ENCODE measurements at regions not wholly inside any gene's neighbourhood (a gene's known extent, or its start where the extent isn't known, plus 50 kb on each side); places are given as distances from the start of the nearest gene placed in this dataset.

GRCh38 chr2:59390581-59390980 is 1149.5 kb upstream of the FANCL start:
- Histone ChIP-seq H3K27me3 (no peaks in the 10 kb centered on the region), H3K4me3 (no peak overlapping the region), H3K36me3 (no peaks in the 10 kb centered on the region), H3K27ac (no peak overlapping the region), H3K4me1 (no peaks in the 10 kb centered on the region), H3K9me3 (no peaks in the 10 kb centered on the region), H3K9ac (ENCODE audit: low read depth in 2 of 2, low read length in 2 of 2) (no peak overlapping the region)
- TF ChIP-seq, protein P1, sequence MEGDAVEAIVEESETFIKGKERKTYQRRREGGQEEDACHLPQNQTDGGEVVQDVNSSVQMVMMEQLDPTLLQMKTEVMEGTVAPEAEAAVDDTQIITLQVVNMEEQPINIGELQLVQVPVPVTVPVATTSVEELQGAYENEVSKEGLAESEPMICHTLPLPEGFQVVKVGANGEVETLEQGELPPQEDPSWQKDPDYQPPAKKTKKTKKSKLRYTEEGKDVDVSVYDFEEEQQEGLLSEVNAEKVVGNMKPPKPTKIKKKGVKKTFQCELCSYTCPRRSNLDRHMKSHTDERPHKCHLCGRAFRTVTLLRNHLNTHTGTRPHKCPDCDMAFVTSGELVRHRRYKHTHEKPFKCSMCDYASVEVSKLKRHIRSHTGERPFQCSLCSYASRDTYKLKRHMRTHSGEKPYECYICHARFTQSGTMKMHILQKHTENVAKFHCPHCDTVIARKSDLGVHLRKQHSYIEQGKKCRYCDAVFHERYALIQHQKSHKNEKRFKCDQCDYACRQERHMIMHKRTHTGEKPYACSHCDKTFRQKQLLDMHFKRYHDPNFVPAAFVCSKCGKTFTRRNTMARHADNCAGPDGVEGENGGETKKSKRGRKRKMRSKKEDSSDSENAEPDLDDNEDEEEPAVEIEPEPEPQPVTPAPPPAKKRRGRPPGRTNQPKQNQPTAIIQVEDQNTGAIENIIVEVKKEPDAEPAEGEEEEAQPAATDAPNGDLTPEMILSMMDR (IDR thresholded peaks at IDR 0.05): no peak
- intact Hi-C loops (cut with DNase I): no loop called here
- DNase-seq: no peak

DNA sequence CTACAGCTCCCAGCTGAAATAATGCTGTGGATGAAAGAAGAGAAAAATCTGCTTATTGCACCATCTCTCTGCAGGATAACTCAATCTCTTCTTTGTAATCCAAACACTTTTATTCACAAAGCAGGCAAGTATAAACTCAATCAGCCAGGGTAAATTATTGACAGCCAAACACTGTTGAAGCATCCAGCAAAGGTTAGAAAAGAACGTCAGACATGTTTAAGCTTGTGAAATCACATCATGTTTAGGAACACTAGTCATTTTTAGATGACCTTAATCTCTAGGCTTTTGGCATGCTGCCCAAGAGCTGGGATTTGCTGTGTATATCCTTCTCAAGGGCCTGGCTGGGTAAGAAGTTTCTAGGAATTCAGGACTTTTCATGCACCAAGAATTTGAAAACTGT is 1148.1 kb upstream of the FANCL start:
- H3K4me1 ChIP-seq: no peaks in the 10 kb centered on the region
- no peak overlapping the region for H3K4me3 ChIP-seq
- no peaks in the 10 kb centered on the region for H3K9me3 ChIP-seq
- no peak overlapping the region for H3K27ac ChIP-seq
- H3K27me3 ChIP-seq: no peaks in the 10 kb centered on the region
- no peaks in the 10 kb centered on the region for H3K36me3 ChIP-seq
- DNase-seq: no peak
- TF ChIP-seq, protein P1 (IDR thresholded peaks at IDR 0.05): no peak
- intact Hi-C loops (cut with DNase I): no loop called here
- H3K9ac ChIP-seq (ENCODE audit: low read depth in 2 of 2, low read length in 2 of 2): no peak overlapping the region

GRCh38 chr2:59385971-59386370 is 1144.8 kb upstream of the FANCL start:
- H3K9ac ChIP-seq (ENCODE audit: low read depth in 2 of 2, low read length in 2 of 2): no peak overlapping the region
- H3K4me3 ChIP-seq: no peak overlapping the region
- DNase-seq: no peak
- no peak overlapping the region for H3K27ac ChIP-seq
- H3K36me3 ChIP-seq: no peaks in the 10 kb centered on the region
- H3K4me1 ChIP-seq: no peaks in the 10 kb centered on the region
- no peaks in the 10 kb centered on the region for H3K9me3 ChIP-seq
- TF ChIP-seq, protein P1 (IDR thresholded peaks at IDR 0.05): no peak
- no peaks in the 10 kb centered on the region for H3K27me3 ChIP-seq
- intact Hi-C loops (cut with DNase I): no loop called here

GRCh38 chr2:59383473-59383872 is 1142.3 kb upstream of the FANCL start:
- H3K36me3 ChIP-seq: no peaks in the 10 kb centered on the region
- DNase-seq: no peak
- intact Hi-C loops (cut with DNase I): no loop called here

GRCh38 chr2:59378127-59378526 is 1137.0 kb upstream of the FANCL start:
- Histone ChIP-seq H3K36me3 (no peaks in the 10 kb centered on the region), H3K4me1 (no peaks in the 10 kb centered on the region), H3K27ac (no peak overlapping the region), H3K9me3 (no peaks in the 10 kb centered on the region), H3K9ac (ENCODE audit: low read depth in 2 of 2, low read length in 2 of 2) (no peak overlapping the region), H3K27me3 (no peaks in the 10 kb centered on the region), H3K4me3 (no peak overlapping the region)
- TF ChIP-seq, protein P1 (IDR thresholded peaks at IDR 0.05): no peak
- no peak for DNase-seq
- intact Hi-C loops (cut with DNase I): no loop called here

More at GRCh38 chr2:59383473-59383872, 1142.3 kb upstream of the FANCL start:
- H3K27ac ChIP-seq: no peak overlapping the region
- H3K4me3 ChIP-seq: no peak overlapping the region
- no peaks in the 10 kb centered on the region for H3K27me3 ChIP-seq
- H3K9me3 ChIP-seq: no peaks in the 10 kb centered on the region
- H3K4me1 ChIP-seq: no peaks in the 10 kb centered on the region
- H3K9ac ChIP-seq (ENCODE audit: low read depth in 2 of 2, low read length in 2 of 2): no peak overlapping the region
- TF ChIP-seq, protein P1 (IDR thresholded peaks at IDR 0.05): no peak

DNA sequence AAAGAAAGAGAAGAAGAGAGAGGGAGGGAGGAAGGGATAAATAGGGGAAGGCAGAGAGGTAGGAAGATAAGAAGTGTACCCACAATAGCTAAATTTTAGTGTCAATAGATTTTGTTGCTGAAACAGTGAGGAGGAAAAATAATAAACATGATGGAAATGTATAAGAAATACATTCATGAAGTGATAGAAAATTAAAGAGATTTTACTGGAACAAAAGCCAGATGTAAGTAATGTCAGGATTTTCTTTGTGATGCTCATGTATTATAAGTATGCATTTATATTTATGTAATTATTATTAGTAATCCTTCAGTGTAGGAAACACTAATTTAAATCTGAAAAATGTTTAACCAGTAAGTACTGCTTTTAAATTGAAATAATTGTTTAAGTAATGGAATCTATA is 1125.2 kb upstream of the FANCL start:
- intact Hi-C loops (cut with DNase I): no loop called here
- no peak overlapping the region for H3K9ac ChIP-seq (ENCODE audit: low read depth in 2 of 2, low read length in 2 of 2)
- no peaks in the 10 kb centered on the region for H3K9me3 ChIP-seq
- H3K36me3 ChIP-seq: no peaks in the 10 kb centered on the region
- H3K4me3 ChIP-seq: no peak overlapping the region
- TF ChIP-seq, protein P1 (IDR thresholded peaks at IDR 0.05): no peak
- DNase-seq: no peak
- no peaks in the 10 kb centered on the region for H3K27me3 ChIP-seq
- H3K4me1 ChIP-seq: no peaks in the 10 kb centered on the region
- H3K27ac ChIP-seq: no peak overlapping the region
